Retinal pigment epithelial cell (primary cell): ENCODE measurements at regions not wholly inside any gene's neighbourhood (a gene's known extent, or its start where the extent isn't known, plus 50 kb on each side); places are given as distances from the start of the nearest gene placed in this dataset.

ENCODE experiments used
- DNase-seq: peaks from one replicate; pipeline ENCODE4 v3.0.0-alpha.2; 2010; ENCODE audit warnings: low read depth
- H3K4me3 ChIP-seq: 2 replicates; pipeline ENCODE4 v1.5.1; 2011; ENCODE audit warnings: mild to moderate bottlenecking, low read length, control low read depth, moderate library complexity
- TF ChIP-seq, protein P1 (sequence below): conservative IDR thresholded peaks from 2 replicates; pipeline ENCODE4 v1.5.1; 2011; ENCODE audit warnings: low read depth, low read length, control low read depth, inconsistent platforms

DNA sequence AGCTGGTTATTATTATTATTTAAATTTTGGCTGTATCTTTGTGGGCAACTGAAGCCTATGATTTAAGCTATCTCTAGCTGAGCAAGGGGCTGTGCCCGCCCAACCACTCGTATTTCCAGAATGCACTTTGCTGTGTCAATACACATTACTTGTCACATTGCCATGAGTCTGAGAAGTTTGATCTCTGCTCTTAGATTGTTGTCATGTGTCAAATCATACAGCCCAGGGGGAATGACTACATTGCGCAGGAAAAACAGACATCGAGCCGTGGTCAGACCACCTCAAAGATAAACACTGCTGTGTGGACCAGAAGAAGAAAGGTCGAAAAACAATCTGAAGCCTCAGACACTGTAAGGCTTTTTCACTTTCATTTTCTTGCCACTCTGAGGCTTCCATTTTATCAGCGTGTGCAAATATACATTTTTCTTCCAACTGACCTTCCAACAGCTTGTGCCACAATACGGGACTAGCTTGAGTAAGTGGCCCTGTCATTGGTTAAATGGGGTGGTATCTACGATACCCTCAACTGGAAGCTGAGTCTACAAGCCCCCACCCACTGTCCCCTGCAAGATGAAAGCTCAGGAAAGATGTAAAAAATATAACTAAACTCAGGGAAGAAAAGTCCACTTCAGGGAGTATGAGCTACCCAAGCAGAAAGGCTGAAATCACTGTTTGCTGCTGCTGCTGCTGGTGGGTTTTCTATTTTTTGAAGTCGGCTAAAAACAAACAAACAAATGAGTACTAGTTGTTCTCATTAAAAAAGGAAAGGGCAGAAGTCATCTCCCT is 603.0 kb downstream of the BNC2 start:
- TF ChIP-seq, protein P1, sequence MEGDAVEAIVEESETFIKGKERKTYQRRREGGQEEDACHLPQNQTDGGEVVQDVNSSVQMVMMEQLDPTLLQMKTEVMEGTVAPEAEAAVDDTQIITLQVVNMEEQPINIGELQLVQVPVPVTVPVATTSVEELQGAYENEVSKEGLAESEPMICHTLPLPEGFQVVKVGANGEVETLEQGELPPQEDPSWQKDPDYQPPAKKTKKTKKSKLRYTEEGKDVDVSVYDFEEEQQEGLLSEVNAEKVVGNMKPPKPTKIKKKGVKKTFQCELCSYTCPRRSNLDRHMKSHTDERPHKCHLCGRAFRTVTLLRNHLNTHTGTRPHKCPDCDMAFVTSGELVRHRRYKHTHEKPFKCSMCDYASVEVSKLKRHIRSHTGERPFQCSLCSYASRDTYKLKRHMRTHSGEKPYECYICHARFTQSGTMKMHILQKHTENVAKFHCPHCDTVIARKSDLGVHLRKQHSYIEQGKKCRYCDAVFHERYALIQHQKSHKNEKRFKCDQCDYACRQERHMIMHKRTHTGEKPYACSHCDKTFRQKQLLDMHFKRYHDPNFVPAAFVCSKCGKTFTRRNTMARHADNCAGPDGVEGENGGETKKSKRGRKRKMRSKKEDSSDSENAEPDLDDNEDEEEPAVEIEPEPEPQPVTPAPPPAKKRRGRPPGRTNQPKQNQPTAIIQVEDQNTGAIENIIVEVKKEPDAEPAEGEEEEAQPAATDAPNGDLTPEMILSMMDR = no peak
- no peak for DNase-seq
- H3K4me3 ChIP-seq = no peak overlapping the region

DNA sequence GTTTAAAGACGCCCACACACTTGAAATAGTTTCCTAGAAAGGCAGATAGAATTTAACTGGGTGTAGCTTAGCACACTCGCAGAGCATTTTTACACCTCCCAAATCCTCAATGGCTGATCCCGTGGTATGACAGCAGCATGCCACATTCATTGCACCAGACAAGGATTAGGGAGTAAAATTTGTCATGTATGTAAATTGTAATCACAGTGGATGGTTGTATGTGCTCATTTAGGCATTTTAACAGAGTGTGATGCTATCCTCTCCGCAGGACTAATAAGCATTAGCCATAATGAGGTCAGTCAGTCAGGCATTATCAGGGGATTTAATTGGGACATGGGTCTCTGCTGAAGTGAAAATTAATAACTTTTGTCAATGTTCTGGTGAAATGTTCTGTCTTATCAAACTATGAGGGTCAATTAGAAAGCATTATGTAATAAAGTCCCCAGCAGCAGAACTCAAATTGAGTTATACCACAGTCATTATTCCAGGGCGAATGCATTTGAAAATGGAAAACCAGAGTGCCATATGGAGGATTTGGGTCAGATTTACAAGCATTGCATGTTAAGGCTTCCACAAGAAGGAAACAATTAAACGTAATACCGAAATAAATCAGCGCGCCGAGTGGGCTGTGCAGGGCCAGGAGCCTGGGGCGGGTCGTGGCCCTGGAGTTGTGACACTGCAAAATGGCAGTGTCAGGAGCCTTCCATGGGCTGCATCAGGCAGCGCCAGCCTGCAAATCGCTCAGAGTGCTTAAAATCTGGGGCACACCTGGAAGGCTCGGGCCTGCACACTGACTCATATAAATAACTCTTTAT is 602.2 kb downstream of the BNC2 start:
- no peak overlapping the region for H3K4me3 ChIP-seq
- TF ChIP-seq, protein P1 = no peak
- no peak for DNase-seq

DNA sequence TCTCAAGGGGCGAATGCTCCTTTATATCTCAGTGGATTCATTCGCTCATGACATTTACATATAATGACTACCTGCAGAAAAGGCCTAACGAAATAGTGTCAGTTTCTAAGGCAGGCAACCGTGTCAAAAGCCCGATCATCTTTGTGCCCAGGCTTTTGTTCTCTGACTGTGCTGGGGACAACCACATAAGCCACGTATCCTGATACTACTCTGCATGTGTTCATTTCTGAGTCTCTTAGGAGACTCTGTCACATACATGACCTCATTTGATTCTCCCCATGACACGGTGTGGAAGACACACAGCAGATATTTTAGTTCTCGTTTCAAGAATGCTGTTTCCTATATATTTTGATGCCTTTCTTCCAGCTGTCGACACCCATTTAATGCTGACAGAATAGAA is 598.5 kb downstream of the BNC2 start:
- H3K4me3 ChIP-seq = no peak overlapping the region
- TF ChIP-seq, protein P1 = no peak
- no peak for DNase-seq

DNA sequence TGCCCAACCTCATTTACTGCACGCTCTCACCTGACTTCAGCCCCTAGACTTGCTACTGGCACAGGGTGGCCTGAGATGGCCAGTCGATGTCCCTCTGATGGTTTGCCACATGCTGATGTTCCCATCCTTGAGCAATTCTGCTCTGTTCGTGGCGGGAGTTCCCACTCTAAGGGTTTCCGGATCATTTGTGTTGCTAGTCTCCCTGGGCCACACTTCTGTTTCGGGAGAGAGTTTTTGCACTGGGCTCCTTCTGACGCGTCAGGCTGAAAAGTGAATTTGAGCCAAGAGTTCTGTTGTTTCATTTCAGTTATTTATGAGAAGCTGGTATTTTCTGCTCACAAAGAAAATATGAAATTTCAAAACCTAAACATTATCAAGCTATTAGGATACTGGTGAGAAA is 597.7 kb downstream of the BNC2 start:
- DNase-seq = no peak
- no peak overlapping the region for H3K4me3 ChIP-seq
- TF ChIP-seq, protein P1 = no peak

DNA sequence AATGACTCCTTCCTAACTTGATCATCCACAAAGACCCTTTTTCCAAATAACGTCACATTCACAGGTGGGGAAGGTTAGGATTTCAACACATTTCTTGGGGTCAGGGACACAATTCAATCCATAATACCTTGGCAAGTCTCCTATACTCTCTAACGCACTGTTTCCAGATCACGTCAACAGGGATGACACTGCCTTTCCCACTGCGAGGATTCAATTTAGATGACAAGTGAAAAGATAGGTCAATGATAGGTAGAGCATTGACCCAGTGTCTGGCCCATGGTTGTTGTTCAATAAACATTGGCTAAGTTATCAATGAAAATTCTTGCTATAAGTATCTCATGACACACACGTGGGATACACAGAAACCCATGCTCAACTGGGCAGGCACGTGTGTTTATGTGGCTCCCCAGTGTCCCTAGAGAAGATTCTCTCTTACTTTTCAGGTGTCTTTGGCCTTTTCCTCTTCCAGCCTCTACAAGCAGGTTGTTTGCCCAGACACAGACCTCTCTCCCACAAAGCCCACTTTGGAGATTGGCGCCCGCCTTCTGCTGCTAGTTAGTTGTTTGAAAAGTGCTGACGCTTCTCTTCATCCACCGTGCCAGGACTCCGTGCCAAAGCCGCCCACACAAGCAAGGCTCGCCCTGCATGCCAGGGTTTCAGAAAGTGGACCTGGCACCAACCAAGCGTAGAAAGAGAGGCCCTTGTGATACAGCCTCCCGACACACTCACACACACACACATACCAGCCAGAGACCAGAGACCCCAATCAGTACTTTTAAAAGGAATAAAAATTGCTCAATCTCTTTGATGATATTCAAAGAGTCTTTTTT is 594.5 kb downstream of the BNC2 start:
- TF ChIP-seq, protein P1 = no peak
- no peak overlapping the region for H3K4me3 ChIP-seq
- peak; percentile 34 for DNase-seq

DNA sequence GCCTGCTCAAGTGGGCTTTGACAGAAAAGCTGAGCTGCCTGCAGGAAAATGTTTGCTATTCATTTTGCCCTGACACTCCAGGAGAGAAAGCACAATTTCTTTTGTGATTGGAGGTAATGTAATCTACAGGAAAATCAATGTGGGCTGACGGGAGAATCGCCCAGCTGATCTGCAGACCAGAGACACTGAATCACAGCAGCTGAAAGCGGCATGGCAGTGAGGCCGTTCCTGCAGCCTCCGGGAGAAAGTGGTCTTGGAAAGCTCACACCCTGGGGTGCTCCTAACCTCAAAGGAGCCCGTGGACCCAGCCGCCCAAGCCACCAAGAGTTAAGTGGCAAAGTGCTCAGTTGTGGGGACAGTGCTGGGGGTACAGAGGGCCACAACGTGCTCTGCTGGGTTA is 593.6 kb downstream of the BNC2 start:
- no peak overlapping the region for H3K4me3 ChIP-seq
- no peak for DNase-seq
- TF ChIP-seq, protein P1 = no peak
